GM18870 (cell line): ENCODE measurements at regions not wholly inside any gene's neighbourhood (a gene's known extent, or its start where the extent isn't known, plus 50 kb on each side); places are given as distances from the start of the nearest gene placed in this dataset.

Source experiments
- ATAC-seq: cut with Tn5 transposase; IDR thresholded peaks from one replicate; pipeline ENCODE4 v1.9.1; 2021; ENCODE audit warnings: moderate library complexity; ENCODE audit not compliant: unreplicated experiment

- no peak for ATAC-seq
Measured at GRCh38 chr1:240019524-240019923, 72.2 kb upstream of the FMN2 start.

- no peak for ATAC-seq
Measured at GRCh38 chr1:240020871-240021270, 70.8 kb upstream of the FMN2 start.

GRCh38 chr1:240021709-240022108, 70.0 kb upstream of the FMN2 start:
- ATAC-seq: no peak

- no peak for ATAC-seq
Measured at GRCh38 chr1:240027059-240027462, 64.6 kb upstream of the FMN2 start.

GRCh38 chr1:240029418-240029817, 62.3 kb upstream of the FMN2 start:
- no peak for ATAC-seq

GRCh38 chr1:240030236-240030635, 61.4 kb upstream of the FMN2 start:
- ATAC-seq: no peak

GRCh38 chr1:240031009-240031408, 60.7 kb upstream of the FMN2 start:
- ATAC-seq: no peak

- no peak for ATAC-seq
Measured at GRCh38 chr1:240031414-240031813, 60.3 kb upstream of the FMN2 start.

- no peak for ATAC-seq
Measured at GRCh38 chr1:240033406-240033805, 58.3 kb upstream of the FMN2 start.

- no peak for ATAC-seq
Measured at GRCh38 chr1:240036526-240036925, 55.2 kb upstream of the FMN2 start.
